ENCODE measurements at regions not wholly inside any gene's neighbourhood (a gene's known extent, or its start where the extent isn't known, plus 50 kb on each side); places are given as distances from the start of the nearest gene placed in this dataset.

DNA sequence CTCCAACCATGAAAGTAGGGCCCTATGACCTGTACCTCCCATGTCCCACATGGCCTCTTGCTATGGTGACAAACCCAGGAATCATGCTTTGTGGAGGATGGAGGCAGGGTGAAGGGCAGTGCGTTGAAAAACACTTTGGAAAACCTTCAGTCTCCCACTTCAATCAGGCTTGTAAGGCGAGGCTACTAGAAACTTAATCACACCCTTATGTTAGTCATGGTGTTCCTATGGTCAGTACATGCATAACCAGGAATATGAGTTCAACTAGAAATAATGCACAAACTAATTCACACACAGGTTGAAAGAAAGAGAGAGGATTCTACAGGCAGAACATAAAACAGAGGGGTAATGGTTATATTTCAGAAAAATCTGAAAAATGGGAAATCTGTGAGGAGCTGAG lies 601.1 kb downstream of the KCTD16 start:
- TF ChIP-seq, protein P1, sequence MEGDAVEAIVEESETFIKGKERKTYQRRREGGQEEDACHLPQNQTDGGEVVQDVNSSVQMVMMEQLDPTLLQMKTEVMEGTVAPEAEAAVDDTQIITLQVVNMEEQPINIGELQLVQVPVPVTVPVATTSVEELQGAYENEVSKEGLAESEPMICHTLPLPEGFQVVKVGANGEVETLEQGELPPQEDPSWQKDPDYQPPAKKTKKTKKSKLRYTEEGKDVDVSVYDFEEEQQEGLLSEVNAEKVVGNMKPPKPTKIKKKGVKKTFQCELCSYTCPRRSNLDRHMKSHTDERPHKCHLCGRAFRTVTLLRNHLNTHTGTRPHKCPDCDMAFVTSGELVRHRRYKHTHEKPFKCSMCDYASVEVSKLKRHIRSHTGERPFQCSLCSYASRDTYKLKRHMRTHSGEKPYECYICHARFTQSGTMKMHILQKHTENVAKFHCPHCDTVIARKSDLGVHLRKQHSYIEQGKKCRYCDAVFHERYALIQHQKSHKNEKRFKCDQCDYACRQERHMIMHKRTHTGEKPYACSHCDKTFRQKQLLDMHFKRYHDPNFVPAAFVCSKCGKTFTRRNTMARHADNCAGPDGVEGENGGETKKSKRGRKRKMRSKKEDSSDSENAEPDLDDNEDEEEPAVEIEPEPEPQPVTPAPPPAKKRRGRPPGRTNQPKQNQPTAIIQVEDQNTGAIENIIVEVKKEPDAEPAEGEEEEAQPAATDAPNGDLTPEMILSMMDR (IDR thresholded peaks at IDR 0.05; ENCODE audit: insufficient read depth, low read depth, low read length) = no peak
- no peak for TF ChIP-seq EZH2 (IDR thresholded peaks at IDR 0.05; ENCODE audit: insufficient read depth, low read length)

Data from astrocyte (in vitro differentiated cells and primary cell).